GM21447 (cell line): ENCODE measurements at regions not wholly inside any gene's neighbourhood (a gene's known extent, or its start where the extent isn't known, plus 50 kb on each side); places are given as distances from the start of the nearest gene placed in this dataset.

Experiments used
- ATAC-seq: cut with Tn5 transposase; IDR thresholded peaks from one replicate; pipeline ENCODE4 v1.9.1; 2021; ENCODE audit not compliant: unreplicated experiment

DNA sequence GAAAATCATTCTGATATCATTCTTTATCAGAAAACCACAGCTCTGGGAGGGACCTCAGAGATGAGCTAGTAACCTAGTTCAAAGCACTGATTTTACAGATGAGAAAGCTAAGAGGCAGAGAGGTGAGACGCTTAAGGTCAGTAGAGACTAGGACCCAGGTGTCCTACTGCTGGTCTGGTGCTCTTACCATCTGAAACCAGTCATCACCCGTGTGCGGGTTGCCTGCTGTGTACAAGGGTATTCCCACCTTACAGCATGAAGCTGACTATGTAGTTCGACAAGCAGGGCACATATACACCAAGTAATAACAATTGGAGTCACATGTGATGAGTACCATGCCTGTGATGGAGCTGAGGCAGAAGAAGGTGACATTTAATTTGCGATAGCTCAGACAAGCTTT lies 133.7 kb downstream of the ADAMTS15 start:
- no peak for ATAC-seq

DNA sequence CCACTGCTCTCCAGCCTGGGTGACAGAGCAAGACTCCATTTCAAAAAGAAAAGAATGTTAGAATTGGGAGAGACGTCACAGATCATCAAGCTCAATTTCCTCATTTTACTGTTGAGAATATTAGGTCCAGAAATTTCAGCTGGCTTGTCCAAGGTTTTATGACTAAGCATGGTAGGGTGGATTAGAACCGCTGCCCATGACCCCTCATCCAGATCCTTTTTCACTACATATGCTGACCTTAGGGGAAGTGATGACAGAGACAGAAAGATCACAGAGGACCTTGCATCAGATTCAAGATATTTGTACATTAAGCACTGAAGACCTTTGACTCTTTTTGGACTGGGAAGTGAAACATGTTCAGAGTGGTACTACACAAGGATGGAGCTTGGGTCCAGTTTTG lies 134.5 kb downstream of the ADAMTS15 start:
- no peak for ATAC-seq

DNA sequence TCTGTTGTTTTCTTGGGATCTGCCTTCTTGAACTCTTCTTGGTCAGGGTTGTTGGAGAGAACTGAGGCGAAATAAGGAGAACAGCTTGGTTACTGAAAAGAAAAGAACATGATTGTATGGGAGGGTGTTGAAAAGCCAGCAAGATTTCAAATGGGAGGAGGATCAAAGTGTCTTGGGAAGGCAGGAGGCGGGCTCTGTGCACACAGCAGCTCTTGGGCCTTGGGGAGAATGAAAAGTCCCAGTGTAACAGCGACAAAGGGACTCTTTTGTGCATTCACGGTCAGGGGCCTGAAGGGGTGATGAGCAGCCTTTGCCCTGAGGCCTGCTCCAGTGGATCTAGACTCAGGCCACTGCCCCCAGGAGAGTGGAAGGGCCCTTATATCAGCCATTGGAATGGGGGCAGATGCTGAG lies 135.4 kb downstream of the ADAMTS15 start:
- ATAC-seq, result no peak

DNA sequence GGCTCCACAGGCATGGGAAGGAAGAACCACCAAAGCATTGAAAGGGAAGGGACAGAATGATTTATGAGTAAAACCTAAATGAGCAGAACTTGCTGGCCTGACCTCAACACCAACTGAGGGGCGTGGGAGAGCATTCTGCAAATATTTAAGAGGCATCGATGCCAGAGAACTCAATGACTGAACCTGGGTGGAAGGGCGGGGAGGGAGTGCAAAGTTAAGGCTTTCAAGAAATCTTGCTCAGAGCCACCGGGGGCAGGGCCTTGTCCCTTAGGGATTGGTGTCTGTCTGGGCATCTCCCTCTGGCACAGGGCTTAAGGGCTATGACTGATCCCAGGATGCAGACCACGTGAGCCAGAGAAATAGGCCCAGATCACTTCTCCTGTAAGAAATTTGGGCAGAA lies 137.1 kb downstream of the ADAMTS15 start:
- no peak for ATAC-seq

DNA sequence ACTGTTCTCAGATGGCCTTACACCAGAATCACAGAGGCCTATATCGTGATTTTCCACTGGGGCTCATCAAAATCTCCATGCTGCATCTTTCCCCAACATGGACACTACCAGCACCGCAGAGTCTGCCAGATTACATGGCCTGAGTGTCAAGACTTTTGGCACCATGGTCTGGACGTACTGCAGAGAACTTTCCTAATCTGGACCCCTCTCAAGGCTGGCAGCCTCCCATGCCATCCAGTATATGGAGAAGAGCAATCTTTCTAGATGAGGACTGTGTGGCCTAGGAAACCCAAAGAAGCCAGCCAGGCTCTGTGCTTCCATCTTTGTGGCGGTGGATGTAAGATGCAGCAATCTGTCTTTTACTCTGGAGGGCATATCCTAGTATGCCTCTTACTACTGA lies 139.2 kb downstream of the ADAMTS15 start:
- no peak for ATAC-seq

DNA sequence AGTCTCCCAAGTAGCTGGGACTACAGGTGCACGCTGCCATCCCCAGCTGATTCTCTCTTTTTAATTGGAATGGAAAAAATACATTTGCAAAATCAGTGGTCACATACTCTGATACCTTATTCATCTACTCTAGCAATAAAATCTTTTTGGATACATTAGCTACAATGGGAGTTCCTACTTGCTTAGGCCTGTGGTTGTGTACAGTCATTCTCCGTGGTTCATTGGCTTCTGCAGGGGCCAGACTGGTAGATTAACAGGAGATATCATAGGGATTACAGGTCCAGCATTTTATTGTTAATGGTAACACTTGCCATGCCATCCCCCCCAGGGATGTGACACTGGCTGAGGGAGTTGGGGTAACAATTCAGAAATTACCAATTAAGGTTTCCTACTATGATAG lies 140.0 kb downstream of the ADAMTS15 start:
- no peak for ATAC-seq

DNA sequence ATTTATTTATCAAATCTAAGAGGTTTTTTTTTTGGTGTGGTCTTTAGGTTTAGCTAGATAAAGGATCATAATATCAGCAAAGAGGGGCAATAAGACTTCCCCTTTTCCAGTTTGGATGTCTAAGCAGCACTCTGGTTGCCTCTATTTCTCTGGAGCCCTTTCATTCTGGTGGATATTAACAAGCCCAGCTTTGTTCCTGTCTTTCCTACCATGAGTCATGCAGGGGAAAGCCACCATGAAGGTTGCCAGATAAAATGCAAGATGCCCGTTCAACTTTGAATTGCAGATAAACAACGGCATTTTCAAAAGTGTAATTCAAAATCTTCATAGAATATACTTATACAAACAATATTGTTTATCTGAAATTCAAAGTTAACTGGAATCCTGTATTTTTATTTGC lies 143.6 kb downstream of the ADAMTS15 start:
- no peak for ATAC-seq

DNA sequence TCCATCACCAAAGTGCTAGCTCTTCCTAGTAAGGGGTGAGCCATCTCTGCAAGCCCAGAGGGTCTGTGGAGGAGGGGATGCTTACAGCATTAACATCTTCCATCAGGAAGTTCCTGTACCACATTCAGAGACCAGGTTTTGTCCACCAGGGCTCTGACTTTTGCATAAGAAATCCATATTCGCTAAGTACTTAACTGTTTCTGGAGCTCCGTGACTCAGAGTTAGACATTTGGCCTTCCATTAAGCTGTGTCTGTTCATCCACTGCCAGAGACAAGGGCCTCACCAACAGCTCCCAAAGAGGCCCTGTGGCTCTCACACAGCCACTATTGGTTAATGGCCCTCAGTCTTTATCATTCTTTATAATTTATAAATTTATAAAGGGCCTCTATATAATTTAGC lies 144.6 kb downstream of the ADAMTS15 start:
- ATAC-seq, result no peak

DNA sequence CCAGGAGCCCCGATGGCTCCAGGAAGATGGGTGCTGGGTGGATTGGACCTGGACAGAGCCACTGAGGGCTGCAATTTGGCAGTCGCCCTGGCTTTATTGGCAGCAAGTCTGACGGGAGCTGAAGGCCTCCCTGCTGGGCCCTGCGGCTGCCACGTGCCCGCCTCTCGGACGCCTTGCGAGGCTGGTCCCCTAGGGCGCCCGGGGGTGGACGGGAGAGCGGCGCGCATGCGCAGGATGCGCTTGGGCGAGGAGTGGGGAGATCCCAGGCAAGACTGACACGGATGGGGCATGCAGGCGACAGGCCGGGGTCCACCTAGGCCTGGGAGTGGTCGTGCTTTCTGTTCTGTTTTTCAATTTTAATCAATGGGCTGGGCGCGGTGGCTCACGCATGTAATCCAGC lies 150.0 kb downstream of the ADAMTS15 start:
- no peak for ATAC-seq

DNA sequence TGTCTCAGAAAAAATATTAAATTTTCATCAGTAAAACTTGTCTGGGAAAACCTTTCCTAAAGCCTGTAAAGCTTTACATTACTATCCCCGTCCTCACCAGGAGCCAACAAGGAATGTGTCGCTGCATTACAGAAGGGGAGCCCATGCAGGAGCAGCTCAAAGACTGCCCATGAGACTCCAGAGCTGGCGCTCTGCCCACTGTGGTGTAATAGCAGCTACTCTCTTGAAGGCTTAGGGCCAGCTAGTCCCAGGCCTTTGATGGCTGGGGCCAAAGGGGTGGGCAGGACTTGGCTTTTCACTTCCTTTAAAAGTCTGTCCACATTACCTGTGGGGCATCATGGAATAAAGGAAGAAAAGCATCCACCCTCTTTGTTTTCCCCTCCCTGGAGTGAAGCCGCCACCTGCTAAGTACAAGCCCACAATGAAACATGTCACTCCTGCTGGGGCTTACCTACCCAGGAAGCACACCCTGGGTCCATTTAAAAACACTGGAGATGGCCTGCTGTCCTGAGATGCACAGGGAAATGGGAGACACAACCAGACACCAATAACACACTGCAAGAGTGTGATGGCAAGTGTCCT lies 150.7 kb downstream of the ADAMTS15 start:
- no peak for ATAC-seq

DNA sequence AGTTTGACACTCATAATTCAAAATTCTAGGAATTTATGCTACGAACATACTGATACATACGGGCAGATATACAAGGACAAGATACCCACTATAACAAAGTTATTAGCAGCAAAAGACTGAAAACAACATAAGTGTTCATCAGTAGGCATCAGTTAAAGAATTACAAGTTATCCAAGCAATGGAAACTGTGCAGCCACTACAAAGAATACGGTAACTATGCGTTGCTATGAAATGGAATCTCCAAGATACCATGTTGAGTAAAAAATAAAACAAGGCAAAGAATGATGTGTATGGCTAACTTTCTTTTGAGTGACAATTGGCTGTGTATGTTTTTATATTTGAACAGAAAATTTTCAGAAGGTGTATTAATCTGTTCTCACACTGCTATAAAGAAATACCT lies 151.7 kb downstream of the ADAMTS15 start:
- no peak for ATAC-seq

DNA sequence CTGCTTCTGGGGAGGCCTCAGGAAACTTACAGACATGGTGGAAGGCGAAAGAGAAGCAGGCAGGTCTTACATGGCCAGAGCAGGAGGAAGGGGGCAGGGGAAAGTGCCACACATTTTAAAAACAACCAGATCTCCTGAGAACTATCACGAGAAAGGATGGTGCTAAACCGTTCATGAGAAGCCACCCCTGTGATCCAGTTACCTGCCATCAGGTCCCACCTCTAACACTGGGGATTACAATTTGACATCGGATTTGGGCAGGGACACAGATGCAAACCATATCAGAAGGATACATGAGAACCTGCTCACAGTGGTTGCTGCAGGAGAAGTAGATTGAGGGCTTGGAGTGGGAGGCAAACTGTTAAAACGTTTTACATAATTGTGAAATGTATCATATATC lies 152.2 kb downstream of the ADAMTS15 start:
- no peak for ATAC-seq

DNA sequence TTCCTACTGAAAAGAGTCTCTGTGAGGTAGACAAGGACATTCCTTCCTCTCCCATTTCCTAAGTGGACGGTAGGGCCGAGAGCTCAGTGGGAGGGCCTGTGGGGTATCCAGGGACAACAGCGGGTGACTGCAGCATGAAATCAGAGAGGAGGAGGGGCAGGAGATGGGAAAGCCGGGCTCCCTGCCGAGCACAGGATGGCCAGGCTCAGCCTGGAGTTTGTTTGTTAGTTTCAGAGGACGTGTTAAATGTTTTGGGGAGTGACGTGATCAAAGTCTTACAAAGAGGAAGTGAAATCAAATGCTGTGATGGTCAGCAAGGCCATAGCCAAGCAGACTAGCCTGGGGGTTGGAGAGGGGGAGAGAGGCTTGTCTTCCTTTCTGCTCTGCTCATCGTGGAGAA lies 152.7 kb downstream of the ADAMTS15 start:
- ATAC-seq, result no peak

DNA sequence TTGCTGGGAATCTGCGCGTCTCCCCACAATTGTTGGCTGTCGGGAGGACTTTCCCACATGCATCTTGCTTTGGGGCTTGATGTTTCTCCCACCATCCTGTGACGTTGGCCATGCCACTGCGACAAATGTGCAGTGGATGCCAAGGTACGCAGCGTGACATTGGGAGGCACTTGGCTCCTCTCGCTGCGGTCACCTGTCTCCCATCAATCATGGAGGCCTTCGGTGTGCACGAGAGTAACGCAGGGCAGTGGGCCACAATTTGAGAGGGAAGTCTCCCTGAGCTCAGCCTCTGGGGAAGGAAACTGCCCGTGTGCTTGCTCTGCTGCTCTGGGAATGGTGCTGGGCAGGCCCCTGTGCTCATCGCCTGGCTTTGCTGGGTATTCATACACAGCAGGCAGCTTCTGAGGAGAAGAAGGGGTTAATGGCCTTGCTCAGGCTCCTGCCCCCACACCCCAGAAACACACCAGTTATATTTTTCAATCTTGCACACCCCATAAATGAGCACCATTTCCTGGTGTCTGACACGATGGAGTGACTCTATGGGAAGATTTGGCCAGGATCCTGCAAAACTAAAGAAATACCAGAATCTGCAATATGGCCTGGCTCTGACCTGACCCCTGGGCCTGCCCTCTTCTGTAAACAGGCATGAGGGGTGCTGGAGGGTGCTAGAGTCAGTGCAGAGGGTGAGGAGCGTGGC lies 153.5 kb downstream of the ADAMTS15 start:
- no peak for ATAC-seq

DNA sequence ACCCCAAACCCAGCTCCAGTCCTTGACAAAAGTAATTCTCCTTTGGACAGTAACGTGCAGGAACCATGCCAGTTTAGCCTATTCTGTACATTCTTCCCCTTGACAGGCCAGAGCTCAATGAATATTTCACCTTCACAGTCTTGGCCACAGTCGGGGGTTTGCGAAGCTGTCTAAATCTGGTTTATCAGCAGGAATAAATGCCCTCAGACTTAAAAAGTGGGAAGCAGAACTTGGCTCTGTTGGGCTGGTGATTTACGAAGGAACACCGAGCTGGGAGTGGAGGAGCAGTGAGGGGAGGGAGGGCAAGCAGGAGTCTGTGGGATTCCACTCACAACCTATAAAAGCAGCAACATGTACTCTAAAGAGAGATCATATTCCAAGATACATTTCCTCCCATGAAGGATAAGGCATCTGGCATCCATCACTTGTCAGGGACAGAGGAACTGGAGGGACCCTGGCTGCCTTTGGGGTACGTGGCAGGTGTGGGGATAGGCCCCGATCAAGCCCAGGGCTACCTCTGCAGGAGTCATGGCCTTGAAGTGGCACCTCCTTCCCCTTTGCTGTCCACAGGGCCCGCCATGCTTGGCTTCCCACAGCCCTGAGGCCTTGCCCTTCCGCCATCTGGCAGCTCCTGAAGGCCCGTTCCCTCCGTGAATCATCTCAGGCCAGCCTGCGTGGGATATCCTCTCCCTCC lies 154.3 kb downstream of the ADAMTS15 start:
- ATAC-seq, result no peak

DNA sequence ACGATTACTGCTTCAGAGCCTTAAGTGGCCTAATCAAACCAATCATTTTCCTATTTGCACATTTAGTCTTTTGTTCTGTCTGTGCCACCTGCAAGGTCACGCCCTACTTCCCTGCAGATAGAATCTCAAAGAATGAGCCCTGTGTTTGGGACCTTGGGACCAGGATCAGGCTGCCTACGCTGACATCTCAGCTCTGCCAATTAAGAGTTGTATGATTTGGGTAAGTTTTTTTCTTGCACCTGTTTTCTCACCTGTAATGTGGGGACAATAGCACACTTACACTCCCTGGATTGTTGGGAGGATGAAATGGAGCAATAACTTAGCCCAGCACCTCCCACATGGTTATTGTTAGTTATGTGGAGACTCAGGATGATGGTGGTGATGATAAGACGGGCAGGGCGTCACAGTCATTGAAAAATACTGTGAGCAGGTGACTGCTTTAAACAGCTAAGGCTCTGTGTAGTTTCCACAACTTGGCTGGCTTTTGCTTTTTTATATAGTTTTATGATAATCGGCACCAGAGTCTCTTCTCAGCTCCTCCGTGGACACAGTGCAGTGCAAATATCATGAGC lies 155.0 kb downstream of the ADAMTS15 start:
- no peak for ATAC-seq

DNA sequence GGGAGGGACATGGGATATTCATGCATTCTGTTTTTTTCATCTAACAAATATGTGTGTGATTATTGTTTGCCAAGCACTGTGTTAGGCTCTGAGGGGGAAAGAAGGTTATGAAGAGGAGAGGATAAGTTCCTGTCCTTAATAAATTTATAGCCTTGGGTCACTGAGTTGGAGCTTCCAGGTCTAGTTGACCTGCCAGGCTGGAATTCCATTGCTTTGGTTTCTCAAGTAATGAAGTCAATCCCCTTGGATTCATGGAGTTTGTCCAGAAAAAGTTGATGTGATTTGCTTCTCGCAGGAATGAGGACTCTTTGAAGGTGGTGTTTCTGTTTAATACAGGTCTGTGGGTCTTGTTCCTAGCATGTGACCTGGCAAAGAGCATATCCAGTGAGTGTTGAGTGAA lies 156.2 kb downstream of the ADAMTS15 start:
- no peak for ATAC-seq

DNA sequence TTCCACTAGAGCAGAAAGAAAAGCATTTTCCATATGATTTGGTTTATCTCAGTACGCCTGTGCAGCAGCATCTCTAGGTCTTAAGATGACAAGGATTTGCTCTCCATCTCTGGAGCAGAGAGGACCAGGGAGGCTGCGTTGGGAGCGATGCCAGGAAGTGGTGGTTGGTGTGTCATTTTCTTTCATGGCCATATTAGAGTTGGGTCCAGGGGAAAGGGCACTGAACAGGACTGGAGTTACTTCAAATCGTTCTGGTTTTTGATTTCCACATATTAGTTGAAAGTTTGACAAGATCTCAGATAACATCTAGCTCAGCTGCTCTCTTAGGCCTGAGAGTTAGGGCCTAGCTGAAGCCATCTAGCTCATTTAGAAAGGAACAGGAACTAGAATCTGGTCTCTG lies 157.7 kb downstream of the ADAMTS15 start:
- no peak for ATAC-seq

DNA sequence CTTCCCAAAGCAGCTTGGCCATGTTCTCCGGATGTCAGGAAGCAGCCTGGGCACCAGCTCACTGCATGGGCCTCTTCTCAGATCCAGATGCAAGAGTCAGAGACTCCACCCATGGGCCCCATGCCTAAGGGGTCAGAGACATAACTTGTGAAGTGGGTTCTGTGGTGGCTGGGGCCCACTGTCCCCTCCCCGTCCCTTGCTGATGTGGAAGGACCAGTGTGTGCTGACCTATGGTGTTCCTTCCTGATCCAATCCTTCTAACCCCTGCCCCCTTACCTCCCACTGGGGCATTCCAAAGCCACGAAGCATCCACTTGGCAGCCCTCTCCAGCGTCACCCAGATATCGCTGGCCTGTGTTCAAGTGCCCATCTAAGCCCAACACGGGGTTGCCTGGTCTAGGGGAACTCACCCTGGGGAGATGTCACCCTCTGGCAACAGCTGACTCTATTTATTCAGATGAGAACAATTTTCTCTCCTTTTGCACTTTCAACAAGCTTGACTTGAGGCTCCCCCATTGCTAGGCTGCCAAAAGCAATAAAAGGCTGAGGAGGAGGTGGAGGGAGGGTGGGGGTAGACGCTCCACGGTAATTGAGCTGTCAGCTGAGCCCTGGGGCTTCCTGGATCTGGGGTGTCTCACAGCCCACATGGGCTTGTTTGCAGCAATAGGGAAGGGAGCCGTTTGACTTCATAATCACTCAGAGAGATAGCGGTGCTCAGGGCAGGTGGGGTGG lies 158.5 kb downstream of the ADAMTS15 start:
- no peak for ATAC-seq

DNA sequence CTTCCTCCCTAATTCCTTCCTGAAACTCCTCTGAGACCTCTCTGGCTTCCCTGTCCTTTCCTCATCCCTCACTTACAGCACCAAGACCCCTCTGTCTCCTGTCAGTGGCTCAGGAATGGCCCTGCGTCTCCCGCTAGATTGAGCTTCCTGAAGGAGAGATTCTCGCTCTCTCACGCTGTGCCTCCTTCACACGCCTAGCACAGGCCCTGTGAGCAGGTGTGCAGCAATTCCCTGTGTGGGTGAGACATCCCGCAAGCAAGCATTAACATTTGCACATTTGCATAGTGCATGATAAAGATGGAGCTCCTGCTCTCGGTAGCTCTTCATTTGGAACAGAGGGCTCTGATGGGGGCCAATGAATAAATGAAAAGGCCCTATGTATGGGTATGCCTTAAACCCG lies 159.8 kb downstream of the ADAMTS15 start:
- no peak for ATAC-seq
